ENCODE measurements at regions not wholly inside any gene's neighbourhood (a gene's known extent, or its start where the extent isn't known, plus 50 kb on each side); places are given as distances from the start of the nearest gene placed in this dataset.
"Not testable (repeated sequence)": the region's sequence is repeated elsewhere in the genome, so short reads cannot be mapped to it uniquely, and the experiment has no call there.

DNA sequence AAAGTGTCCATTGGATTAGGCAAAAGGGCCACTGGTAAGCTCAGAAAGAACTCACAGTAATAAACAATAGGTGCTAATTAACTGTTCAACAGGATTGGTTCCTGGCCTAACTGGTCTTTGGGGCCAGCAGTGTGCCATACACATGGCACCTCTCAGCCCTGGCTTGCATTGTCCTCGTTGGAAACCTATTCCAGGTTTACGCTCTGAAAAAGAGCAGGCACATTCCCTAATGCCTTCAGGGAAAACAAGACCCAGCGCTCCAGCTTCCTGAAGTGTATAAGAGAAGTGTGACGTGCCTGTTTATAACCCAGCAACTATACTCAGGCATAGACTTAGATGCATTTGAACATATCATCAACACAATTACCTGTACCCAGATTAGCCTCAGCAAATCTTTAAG is 51.9 kb upstream of the RBM47 start:
- H3K4me1 Mint-ChIP-seq, result peaks cover 4% of the 10 kb centered on the region
- H3K27me3 Mint-ChIP-seq, result no peaks in the 10 kb centered on the region
- H3K36me3 Mint-ChIP-seq, result no peaks in the 10 kb centered on the region
- H3K9me3 Mint-ChIP-seq, result no peaks in the 10 kb centered on the region
- no peak overlapping the region for H3K27ac Mint-ChIP-seq
- DNase-seq, result no peak
- no peak overlapping the region for H3K4me3 Mint-ChIP-seq

DNA sequence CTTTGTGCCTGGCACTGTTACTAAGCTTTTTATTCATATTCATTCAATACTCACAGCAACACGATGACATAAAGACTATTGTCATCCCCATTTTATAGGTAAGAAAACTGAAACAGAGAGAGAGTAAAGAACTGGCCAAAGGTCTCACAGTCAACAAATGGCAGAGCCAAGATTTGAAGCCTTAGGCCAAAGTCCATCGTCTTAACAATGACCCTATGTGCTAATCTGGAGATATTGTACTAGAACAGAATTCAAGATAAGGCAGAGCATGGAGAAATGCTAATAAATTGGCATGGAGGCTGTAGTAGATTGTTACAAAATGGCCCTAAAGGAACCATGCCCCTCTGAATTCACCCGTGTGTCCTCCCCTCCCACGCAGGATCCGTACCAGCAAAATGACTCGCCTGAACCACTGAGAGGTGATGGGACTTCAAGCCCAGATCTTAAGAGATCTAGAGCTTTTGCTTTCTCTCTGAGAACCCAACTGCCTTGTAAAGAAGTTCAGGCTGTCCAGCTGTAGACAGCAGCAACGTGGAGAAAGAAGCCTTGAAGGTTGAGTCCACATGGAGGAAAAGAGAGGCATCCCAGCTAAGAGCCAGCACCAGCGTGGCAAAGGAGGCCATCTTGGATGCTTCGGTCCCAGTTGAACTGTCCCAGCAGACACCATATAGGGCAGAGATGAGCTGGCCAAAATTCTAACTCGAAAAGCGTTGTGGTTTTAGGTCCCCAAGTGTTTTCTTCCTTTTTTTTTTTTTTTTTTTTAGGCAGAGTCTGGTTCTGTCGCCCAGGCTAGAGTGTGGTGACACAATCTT is 52.8 kb upstream of the RBM47 start:
- Mint-ChIP-seq H3K9me3 (no peaks in the 10 kb centered on the region), H3K36me3 (no peaks in the 10 kb centered on the region), H3K27me3 (no peaks in the 10 kb centered on the region), H3K4me3 (no peak overlapping the region), H3K27ac (no peak overlapping the region), H3K4me1 (peaks cover 4% of the 10 kb centered on the region)
- no peak for DNase-seq

GRCh38 chr4:40683536-40684145 is 54.0 kb upstream of the RBM47 start:
- H3K9me3 Mint-ChIP-seq, DNase-seq, H3K27ac Mint-ChIP-seq, H3K36me3 Mint-ChIP-seq, H3K4me3 Mint-ChIP-seq, H3K4me1 Mint-ChIP-seq, H3K27me3 Mint-ChIP-seq: not testable (repeated sequence)

DNA sequence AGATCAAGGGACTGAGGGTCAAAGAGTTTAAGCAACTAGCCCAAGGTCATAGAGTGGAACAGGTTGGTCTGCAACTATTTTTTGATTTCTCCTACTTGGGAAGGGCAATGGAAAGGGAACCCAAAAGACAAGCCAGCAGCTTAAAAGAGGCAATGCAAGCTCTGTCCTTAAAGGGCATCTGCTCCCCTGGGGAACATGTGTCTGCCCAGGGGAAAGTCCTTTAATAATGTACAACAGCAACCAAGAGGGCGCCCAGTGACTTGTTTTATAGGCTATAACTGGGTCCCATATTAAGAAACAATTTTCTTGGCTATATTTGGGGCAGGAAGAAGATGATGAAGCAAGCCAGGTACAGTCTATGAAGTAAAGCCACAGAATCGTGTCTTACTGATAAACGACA is 54.7 kb upstream of the RBM47 start:
- Mint-ChIP-seq H3K4me1 (peaks cover 9% of the 10 kb centered on the region), H3K27me3 (no peaks in the 10 kb centered on the region), H3K27ac (no peak overlapping the region), H3K36me3 (no peaks in the 10 kb centered on the region), H3K9me3 (peaks cover 1% of the 10 kb centered on the region), H3K4me3 (no peak overlapping the region)
- no peak for DNase-seq

- no peaks in the 10 kb centered on the region for H3K36me3 Mint-ChIP-seq
- DNase-seq, result no peak
- H3K27ac Mint-ChIP-seq, result no peak overlapping the region
- H3K4me1 Mint-ChIP-seq, result peaks cover 9% of the 10 kb centered on the region
- H3K4me3 Mint-ChIP-seq, result no peak overlapping the region
- H3K27me3 Mint-ChIP-seq, result no peaks in the 10 kb centered on the region
- peaks cover 1% of the 10 kb centered on the region for H3K9me3 Mint-ChIP-seq
Measured at GRCh38 chr4:40685300-40685699, 55.6 kb upstream of the RBM47 start.

- Mint-ChIP-seq H3K27me3 (peaks cover 5% of the 10 kb centered on the region), H3K4me1 (peaks cover 9% of the 10 kb centered on the region), H3K9me3 (peaks cover 1% of the 10 kb centered on the region), H3K36me3 (no peaks in the 10 kb centered on the region), H3K4me3 (no peak overlapping the region), H3K27ac (no peak overlapping the region)
- no peak for DNase-seq
Measured at GRCh38 chr4:40686081-40686913, 56.6 kb upstream of the RBM47 start.

DNA sequence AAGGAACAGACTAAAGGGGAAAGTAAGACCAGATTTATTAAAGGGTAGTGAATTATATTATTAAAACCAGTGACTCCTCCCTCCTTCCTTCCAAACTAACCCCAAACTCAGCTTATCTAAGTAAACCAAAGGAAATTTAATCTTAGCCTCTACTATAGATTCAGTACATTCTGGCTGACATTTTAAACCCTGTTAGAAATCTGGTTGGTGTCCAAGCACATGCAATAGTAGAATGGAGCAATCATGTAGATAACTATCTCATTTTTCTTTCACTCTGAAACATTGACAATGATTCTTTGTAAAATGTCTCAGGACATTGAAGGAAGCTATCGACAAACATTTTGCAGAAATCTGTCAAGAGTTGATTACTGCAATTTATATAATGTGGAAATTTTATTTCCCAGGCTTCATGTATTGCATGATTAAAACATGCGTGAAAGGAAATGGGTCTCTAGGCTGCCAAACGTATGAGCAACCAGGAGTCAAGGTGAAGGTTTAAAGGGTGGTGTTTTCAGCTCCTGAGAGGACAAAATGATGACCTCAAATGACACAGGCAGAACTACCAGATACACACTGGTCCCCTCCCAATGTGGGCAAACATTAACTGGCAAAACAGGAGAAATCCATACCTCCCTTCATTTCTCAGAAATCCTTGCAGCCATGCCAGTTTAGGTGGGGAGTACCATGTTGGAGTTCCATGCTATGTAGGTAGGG is 58.2 kb upstream of the RBM47 start:
- Mint-ChIP-seq H3K27me3 (peaks cover 5% of the 10 kb centered on the region), H3K27ac (peak overlapping the region; percentile 74), H3K4me1 (peaks cover 5% of the 10 kb centered on the region), H3K4me3 (no peak overlapping the region), H3K36me3 (no peaks in the 10 kb centered on the region), H3K9me3 (peaks cover 4% of the 10 kb centered on the region)
- DNase-seq, result no peak

DNA sequence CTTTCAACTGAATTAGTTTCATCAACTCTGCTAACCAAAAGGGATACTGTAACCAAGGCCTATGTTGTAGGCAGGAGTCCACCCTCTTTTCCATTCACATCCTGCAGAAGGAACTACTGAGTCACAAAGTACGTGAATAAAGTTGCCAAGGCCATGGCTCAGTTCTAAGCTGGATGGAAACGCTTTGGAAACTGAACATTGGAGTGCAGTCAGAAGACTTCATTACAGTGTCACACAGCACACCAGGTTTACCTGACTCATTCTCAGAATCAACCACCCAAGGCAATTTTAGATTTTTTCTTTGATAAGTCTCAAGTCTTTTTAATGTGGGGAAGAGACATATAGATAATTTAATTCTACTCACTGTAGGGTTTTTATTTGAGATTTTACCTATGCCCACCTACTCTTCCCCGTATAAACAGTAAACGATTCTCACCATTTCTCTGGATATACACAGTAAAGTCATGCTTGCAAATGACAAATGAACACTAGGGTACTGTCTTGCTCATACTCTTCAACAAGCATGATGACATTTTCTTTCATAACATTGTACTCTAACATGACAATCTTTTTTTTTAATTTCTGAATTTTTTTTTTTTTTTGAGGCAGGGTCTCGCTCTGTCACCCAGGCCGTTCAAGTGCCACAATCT is 58.9 kb upstream of the RBM47 start:
- no peaks in the 10 kb centered on the region for H3K36me3 Mint-ChIP-seq
- peaks cover 4% of the 10 kb centered on the region for H3K9me3 Mint-ChIP-seq
- peak; percentile 21 for DNase-seq
- peak overlapping the region; percentile 74 for H3K27ac Mint-ChIP-seq
- peaks cover 5% of the 10 kb centered on the region for H3K27me3 Mint-ChIP-seq
- peaks cover 5% of the 10 kb centered on the region for H3K4me1 Mint-ChIP-seq
- no peak overlapping the region for H3K4me3 Mint-ChIP-seq

- no peaks in the 10 kb centered on the region for H3K36me3 Mint-ChIP-seq
Measured at GRCh38 chr4:40693946-40694345, 55.8 kb upstream of the NSUN7 start.

DNA sequence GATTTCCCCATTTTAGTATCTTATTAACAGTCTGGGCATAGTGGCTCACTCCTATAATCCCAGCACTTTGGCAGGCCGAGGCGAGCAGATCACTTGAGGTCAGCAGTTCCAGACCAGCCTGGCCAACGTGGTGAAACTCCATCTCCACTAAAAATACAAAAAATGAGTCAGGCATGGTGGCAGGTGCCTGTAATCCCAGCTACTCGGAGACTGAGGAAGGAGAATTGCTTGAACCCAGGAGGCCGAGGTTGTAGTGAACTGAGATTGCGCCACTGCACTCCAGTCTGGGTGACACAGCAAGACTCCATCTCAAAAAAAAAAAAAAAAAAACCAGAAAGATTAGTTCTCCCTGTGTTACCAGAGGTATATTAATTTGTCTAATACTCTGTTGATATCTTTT is 52.3 kb upstream of the NSUN7 start:
- not testable (repeated sequence) for H3K27me3 Mint-ChIP-seq, H3K9me3 Mint-ChIP-seq, H3K4me3 Mint-ChIP-seq, H3K36me3 Mint-ChIP-seq, DNase-seq, H3K27ac Mint-ChIP-seq
- H3K4me1 Mint-ChIP-seq, result peaks cover 11% of the 10 kb centered on the region

More at GRCh38 chr4:40693946-40694345, 55.8 kb upstream of the NSUN7 start:
- Mint-ChIP-seq H3K9me3 (peaks cover 3% of the 10 kb centered on the region), H3K27ac (no peak overlapping the region), H3K4me1 (no peaks in the 10 kb centered on the region), H3K4me3 (no peak overlapping the region), H3K27me3 (peaks cover 5% of the 10 kb centered on the region)
- no peak for DNase-seq

DNA sequence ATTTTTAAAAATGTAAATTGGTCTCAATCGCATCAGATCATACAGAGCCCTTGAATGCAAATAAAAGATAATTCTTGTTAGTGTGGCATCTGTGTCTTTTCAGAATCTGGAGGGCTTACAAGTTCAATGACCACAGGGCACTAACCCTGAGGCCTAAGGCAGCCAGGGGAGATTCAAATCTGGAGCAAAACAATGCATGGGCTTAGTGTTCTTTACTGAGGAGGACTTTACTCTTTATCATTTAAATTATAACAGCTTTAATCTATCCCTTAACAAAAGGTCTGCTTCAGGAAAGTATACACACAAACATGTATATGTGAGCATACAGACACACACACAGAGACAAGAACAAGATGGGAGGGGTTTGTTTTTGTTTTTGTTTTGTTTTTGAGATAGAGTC is 51.0 kb upstream of the NSUN7 start:
- H3K4me1 Mint-ChIP-seq, result peaks cover 18% of the 10 kb centered on the region
- DNase-seq, result no peak
- H3K36me3 Mint-ChIP-seq, result peaks cover 2% of the 10 kb centered on the region
- no peaks in the 10 kb centered on the region for H3K27me3 Mint-ChIP-seq
- no peak overlapping the region for H3K27ac Mint-ChIP-seq
- H3K9me3 Mint-ChIP-seq, result peaks cover 2% of the 10 kb centered on the region
- H3K4me3 Mint-ChIP-seq, result no peak overlapping the region

DNA sequence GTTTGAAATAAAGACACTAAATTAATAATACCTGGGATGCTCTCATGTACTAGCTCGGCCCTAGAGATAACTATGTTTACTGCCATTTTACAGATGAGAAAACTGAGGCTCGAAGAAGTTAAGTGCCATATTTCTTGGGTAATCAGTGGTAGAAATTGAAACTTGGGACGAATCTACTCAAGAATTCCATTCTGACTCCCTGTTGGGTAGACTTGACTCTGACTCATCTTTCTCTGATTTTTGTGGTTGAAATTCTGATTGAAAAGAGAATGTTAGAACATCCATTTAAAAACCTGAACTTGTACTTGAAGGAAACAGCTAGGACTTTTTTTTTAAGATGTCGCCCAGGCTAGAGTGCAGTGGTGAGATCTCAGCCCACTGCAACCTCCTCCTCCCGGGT is 50.1 kb upstream of the NSUN7 start:
- no peaks in the 10 kb centered on the region for H3K27me3 Mint-ChIP-seq
- H3K4me1 Mint-ChIP-seq, result peaks cover 18% of the 10 kb centered on the region
- DNase-seq, result no peak
- H3K9me3 Mint-ChIP-seq, result peaks cover 2% of the 10 kb centered on the region
- H3K4me3 Mint-ChIP-seq, result no peak overlapping the region
- no peak overlapping the region for H3K27ac Mint-ChIP-seq
- peaks cover 2% of the 10 kb centered on the region for H3K36me3 Mint-ChIP-seq

All from activated naive CD8-positive, alpha-beta T cell treated with anti-CD3 and anti-CD28 coated beads for 36 hours (primary cell).